ENCODE measurements at regions not wholly inside any gene's neighbourhood (a gene's known extent, or its start where the extent isn't known, plus 50 kb on each side); places are given as distances from the start of the nearest gene placed in this dataset.

GRCh38 chr2:125857971-125858794 lies 797.8 kb upstream of the GYPC start:
- intact Hi-C loops (cut with micrococcal nuclease; ENCODE audit: unreplicated experiment): no loop called here
- H3K9me3 ChIP-seq (ENCODE audit: low read depth, low read length, poor library complexity, severe bottlenecking): no peaks in the 10 kb centered on the region
- no peak overlapping the region for H3K27ac ChIP-seq (ENCODE audit: low read depth, low read length, poor library complexity, severe bottlenecking)
- TF ChIP-seq EZH2 (IDR thresholded peaks at IDR 0.05; ENCODE audit: borderline replicate concordance, low read depth, low read length, poor library complexity, severe bottlenecking) (no peak), CTCF (conservative IDR thresholded peaks at IDR 0.05; ENCODE audit: low read depth, low read length) (no peak)
- DNase-seq (ENCODE audit: low spot score): no peak
- no peaks in the 10 kb centered on the region for H3K4me1 ChIP-seq (ENCODE audit: insufficient read depth, low read length, poor library complexity, severe bottlenecking)
- CTCF ChIA-PET: no interaction called here
- H3K4me3 ChIP-seq (ENCODE audit: low read depth, low read length, poor library complexity, severe bottlenecking): no peak overlapping the region
- POLR2A ChIA-PET (ENCODE audit: low non-redundant PET): no interaction called here
- no peaks in the 10 kb centered on the region for H3K36me3 ChIP-seq (ENCODE audit: insufficient read depth, low read length, poor library complexity, severe bottlenecking)
- BruUV-seq (replicated peaks): no TSS peak
- H3K27me3 ChIP-seq (replicated peaks; ENCODE audit: insufficient read depth, low read depth, low read length, poor library complexity): no peaks in the 10 kb centered on the region

- no peaks in the 10 kb centered on the region for H3K36me3 ChIP-seq (ENCODE audit: insufficient read depth, low read length, poor library complexity, severe bottlenecking)
Observed at GRCh38 chr2:125861461-125861860, 794.5 kb upstream of the GYPC start.

GRCh38 chr2:125867908-125868307 lies 788.0 kb upstream of the GYPC start:
- Histone ChIP-seq H3K36me3 (ENCODE audit: insufficient read depth, low read length, poor library complexity, severe bottlenecking) (no peaks in the 10 kb centered on the region), H3K27ac (ENCODE audit: low read depth, low read length, poor library complexity, severe bottlenecking) (no peak overlapping the region), H3K4me1 (ENCODE audit: insufficient read depth, low read length, poor library complexity, severe bottlenecking) (no peaks in the 10 kb centered on the region), H3K27me3 (replicated peaks; ENCODE audit: insufficient read depth, low read depth, low read length, poor library complexity) (no peaks in the 10 kb centered on the region), H3K4me3 (ENCODE audit: low read depth, low read length, poor library complexity, severe bottlenecking) (no peak overlapping the region), H3K9me3 (ENCODE audit: low read depth, low read length, poor library complexity, severe bottlenecking) (peaks cover 13% of the 10 kb centered on the region)
- BruUV-seq (replicated peaks): no TSS peak
- intact Hi-C loops (cut with micrococcal nuclease; ENCODE audit: unreplicated experiment): no loop called here
- TF ChIP-seq CTCF (conservative IDR thresholded peaks at IDR 0.05; ENCODE audit: low read depth, low read length): no peak
- no peak for TF ChIP-seq EZH2 (IDR thresholded peaks at IDR 0.05; ENCODE audit: borderline replicate concordance, low read depth, low read length, poor library complexity, severe bottlenecking)
- POLR2A ChIA-PET (ENCODE audit: low non-redundant PET): no interaction called here
- CTCF ChIA-PET: no interaction called here
- DNase-seq (ENCODE audit: low spot score): no peak

More at GRCh38 chr2:125861461-125861860, 794.5 kb upstream of the GYPC start:
- no peak for DNase-seq (ENCODE audit: low spot score)
- H3K27ac ChIP-seq (ENCODE audit: low read depth, low read length, poor library complexity, severe bottlenecking): no peak overlapping the region
- H3K27me3 ChIP-seq (replicated peaks; ENCODE audit: insufficient read depth, low read depth, low read length, poor library complexity): no peaks in the 10 kb centered on the region
- H3K4me1 ChIP-seq (ENCODE audit: insufficient read depth, low read length, poor library complexity, severe bottlenecking): no peaks in the 10 kb centered on the region
- POLR2A ChIA-PET (ENCODE audit: low non-redundant PET): no interaction called here
- CTCF ChIA-PET: no interaction called here
- H3K9me3 ChIP-seq (ENCODE audit: low read depth, low read length, poor library complexity, severe bottlenecking): no peaks in the 10 kb centered on the region
- intact Hi-C loops (cut with micrococcal nuclease; ENCODE audit: unreplicated experiment): no loop called here
- H3K4me3 ChIP-seq (ENCODE audit: low read depth, low read length, poor library complexity, severe bottlenecking): no peak overlapping the region
- BruUV-seq (replicated peaks): no TSS peak
- TF ChIP-seq EZH2 (IDR thresholded peaks at IDR 0.05; ENCODE audit: borderline replicate concordance, low read depth, low read length, poor library complexity, severe bottlenecking): no peak

- Histone ChIP-seq H3K27ac (ENCODE audit: low read depth, low read length, poor library complexity, severe bottlenecking) (no peak overlapping the region), H3K4me3 (ENCODE audit: low read depth, low read length, poor library complexity, severe bottlenecking) (no peak overlapping the region), H3K4me1 (ENCODE audit: insufficient read depth, low read length, poor library complexity, severe bottlenecking) (no peaks in the 10 kb centered on the region), H3K27me3 (replicated peaks; ENCODE audit: insufficient read depth, low read depth, low read length, poor library complexity) (no peaks in the 10 kb centered on the region), H3K9me3 (ENCODE audit: low read depth, low read length, poor library complexity, severe bottlenecking) (peaks cover 13% of the 10 kb centered on the region), H3K36me3 (ENCODE audit: insufficient read depth, low read length, poor library complexity, severe bottlenecking) (no peaks in the 10 kb centered on the region)
- intact Hi-C loops (cut with micrococcal nuclease; ENCODE audit: unreplicated experiment): no loop called here
- POLR2A ChIA-PET (ENCODE audit: low non-redundant PET): no interaction called here
- BruUV-seq (replicated peaks): no TSS peak
- no peak for TF ChIP-seq EZH2 (IDR thresholded peaks at IDR 0.05; ENCODE audit: borderline replicate concordance, low read depth, low read length, poor library complexity, severe bottlenecking)
- TF ChIP-seq CTCF (conservative IDR thresholded peaks at IDR 0.05; ENCODE audit: low read depth, low read length): no peak
- no peak for DNase-seq (ENCODE audit: low spot score)
- CTCF ChIA-PET: no interaction called here
Observed at GRCh38 chr2:125870264-125870663, 785.7 kb upstream of the GYPC start.
